Erythroblast (primary cell): ENCODE measurements at regions not wholly inside any gene's neighbourhood (a gene's known extent, or its start where the extent isn't known, plus 50 kb on each side); places are given as distances from the start of the nearest gene placed in this dataset.

Experiments used
- GATA1 ChIP-seq: IDR thresholded peaks from 2 replicates; pipeline ENCODE4 v1.6.1; 2011; ENCODE audit warnings: low read depth, mild to moderate bottlenecking, control low read depth, low read length, moderate library complexity
- POLR2A ChIP-seq: IDR thresholded peaks from 2 replicates; pipeline ENCODE4 v1.6.1; 2011; ENCODE audit warnings: mild to moderate bottlenecking, low read length

GRCh38 chr1:5504364-5504740 is 487.9 kb downstream of the NPHP4 start:
- TF ChIP-seq POLR2A (no peak), GATA1 (no peak)
